ENCODE measurements at regions not wholly inside any gene's neighbourhood (a gene's known extent, or its start where the extent isn't known, plus 50 kb on each side); places are given as distances from the start of the nearest gene placed in this dataset.

DNA sequence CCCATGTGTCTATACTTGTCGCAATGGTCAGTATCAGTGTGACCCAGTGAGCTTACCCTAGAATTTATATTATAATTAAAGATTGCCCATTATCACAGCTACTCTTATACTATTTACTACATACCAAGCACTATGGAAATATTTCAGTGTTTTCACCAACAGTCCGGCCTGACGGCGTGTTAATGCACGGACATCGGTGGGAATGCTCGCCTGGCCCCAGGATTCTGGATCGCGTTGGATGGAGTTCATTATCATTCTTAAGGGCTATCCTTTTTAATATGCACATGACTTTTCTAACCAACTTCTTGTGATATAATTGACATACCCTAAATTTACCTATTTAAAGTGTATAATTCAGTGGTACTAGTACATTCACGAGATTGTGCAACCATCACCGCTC is 51.8 kb upstream of the AFDN start:
- ChIA-PET POLR2A (no interaction called here), CTCF (no interaction called here)
- BruUV-seq (replicated peaks) = no TSS peak
- Histone ChIP-seq H4K20me1 (replicated peaks; ENCODE audit: control insufficient read depth, extremely low read depth, insufficient read depth, low read length) (no peaks in the 10 kb centered on the region), H3K4me3 (replicated peaks in 1 of 3; ENCODE audit: insufficient read depth in 1 of 3, low read depth in 1 of 3, low read length in 3 of 3) (no peak overlapping the region), H2AFZ (ENCODE audit: low read depth, low read length) (no peak overlapping the region), H3K9me3 (replicated peaks; ENCODE audit: control insufficient read depth, insufficient read depth, low read length) (no peaks in the 10 kb centered on the region), H3K4me2 (ENCODE audit: insufficient read depth, low read length) (no peak overlapping the region), H3K79me2 (ENCODE audit: control insufficient read depth, insufficient read depth, low read length) (no peaks in the 10 kb centered on the region), H3K27me3 (ENCODE audit: control insufficient read depth in 2 of 2, insufficient read depth in 2 of 2, low read length in 2 of 2) (no peaks in the 10 kb centered on the region), H3K9me1 (replicated peaks; ENCODE audit: control insufficient read depth, extremely low read depth, insufficient read depth, low read length) (no peaks in the 10 kb centered on the region), H3K27ac (ENCODE audit: insufficient read depth, low read depth, low read length) (no peak overlapping the region), H3K9ac (replicated peaks; ENCODE audit: extremely low read depth, insufficient read depth, low read length) (no peak overlapping the region), H3K4me1 (ENCODE audit: control insufficient read depth, extremely low read depth, insufficient read depth, low read length) (no peaks in the 10 kb centered on the region), H3K36me3 (ENCODE audit: control insufficient read depth in 2 of 2, extremely low read depth in 1 of 2, insufficient read depth in 2 of 2, low read length in 2 of 2) (no peaks in the 10 kb centered on the region)
- DNase-seq (ENCODE audit: low read depth, low spot score) = no peak
- TF ChIP-seq JUN (IDR thresholded peaks at IDR 0.05; ENCODE audit: borderline replicate concordance, insufficient read depth, insufficient read length, low read depth) = no peak
- TF ChIP-seq FOS (IDR thresholded peaks at IDR 0.05; ENCODE audit: borderline replicate concordance, insufficient read depth, low read length) = no peak
- no peak for TF ChIP-seq POLR2AphosphoS5 (IDR thresholded peaks at IDR 0.05; ENCODE audit: insufficient read depth, low read depth, low read length)
- dilution Hi-C loops (cut with MboI; ENCODE audit: extremely low pct_ligation_motif_present, low sequenced_read_pairs) (no loop called here), intact Hi-C loops (cut with micrococcal nuclease) (no loop called here)
- FAIRE-seq = no peak

DNA sequence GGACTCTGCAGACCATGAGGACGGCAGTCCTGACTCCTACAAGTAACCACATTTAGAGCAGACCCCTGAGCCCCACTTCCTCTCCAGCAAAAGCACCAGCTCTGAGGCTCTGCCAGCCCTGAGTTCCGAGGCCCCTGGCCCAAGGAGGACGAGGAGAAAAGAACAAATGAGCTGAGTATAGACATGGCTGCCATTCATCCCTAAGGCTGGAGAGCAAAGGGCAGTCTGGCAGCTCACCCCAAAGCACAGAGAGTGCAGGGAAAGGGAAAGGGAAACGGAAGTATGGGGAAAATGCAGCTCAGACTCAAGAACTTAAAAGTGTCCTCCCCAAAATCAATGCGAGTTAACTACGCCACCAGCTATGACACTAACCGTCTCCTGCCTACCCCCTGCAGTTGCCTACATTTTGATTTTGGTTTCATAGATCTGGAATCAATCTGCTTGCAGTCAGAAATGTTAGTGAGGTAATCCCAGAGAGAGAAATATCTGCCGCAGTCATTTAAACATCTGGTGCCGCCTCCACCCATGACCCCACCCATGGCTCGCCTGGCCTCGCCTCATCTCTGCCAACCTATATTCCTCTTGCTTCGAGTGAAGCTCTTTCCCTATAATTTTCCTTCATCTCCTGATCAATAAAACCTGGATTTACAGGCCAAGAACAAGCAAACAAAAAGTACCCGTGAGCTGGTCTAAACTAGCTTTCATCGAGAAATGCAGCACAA is 49.6 kb upstream of the AFDN start:
- DNase-seq (ENCODE audit: low read depth, low spot score) = no peak
- no TSS peak for BruUV-seq (replicated peaks)
- Histone ChIP-seq H4K20me1 (replicated peaks; ENCODE audit: control insufficient read depth, extremely low read depth, insufficient read depth, low read length) (no peaks in the 10 kb centered on the region), H3K27me3 (ENCODE audit: control insufficient read depth in 2 of 2, insufficient read depth in 2 of 2, low read length in 2 of 2) (no peaks in the 10 kb centered on the region), H3K9ac (replicated peaks; ENCODE audit: extremely low read depth, insufficient read depth, low read length) (no peak overlapping the region), H3K4me3 (replicated peaks in 1 of 3; ENCODE audit: insufficient read depth in 1 of 3, low read depth in 1 of 3, low read length in 3 of 3) (no peak overlapping the region), H3K36me3 (ENCODE audit: control insufficient read depth in 2 of 2, extremely low read depth in 1 of 2, insufficient read depth in 2 of 2, low read length in 2 of 2) (no peaks in the 10 kb centered on the region), H3K4me2 (ENCODE audit: insufficient read depth, low read length) (no peak overlapping the region), H2AFZ (ENCODE audit: low read depth, low read length) (no peak overlapping the region), H3K79me2 (ENCODE audit: control insufficient read depth, insufficient read depth, low read length) (no peaks in the 10 kb centered on the region), H3K27ac (ENCODE audit: insufficient read depth, low read depth, low read length) (no peak overlapping the region), H3K4me1 (ENCODE audit: control insufficient read depth, extremely low read depth, insufficient read depth, low read length) (no peaks in the 10 kb centered on the region), H3K9me3 (replicated peaks; ENCODE audit: control insufficient read depth, insufficient read depth, low read length) (no peaks in the 10 kb centered on the region), H3K9me1 (replicated peaks; ENCODE audit: control insufficient read depth, extremely low read depth, insufficient read depth, low read length) (no peaks in the 10 kb centered on the region)
- POLR2A ChIA-PET = no interaction called here
- no peak for FAIRE-seq
- dilution Hi-C loops (cut with MboI; ENCODE audit: extremely low pct_ligation_motif_present, low sequenced_read_pairs) = no loop called here
- intact Hi-C loops (cut with micrococcal nuclease) = no loop called here
- CTCF ChIA-PET = interaction anchor here (1.4 kb wide), 1 partner anchor 10 kb away, joined by 4 read pairs; no protein-coding TSS in a partner anchor
- TF ChIP-seq, protein P1, sequence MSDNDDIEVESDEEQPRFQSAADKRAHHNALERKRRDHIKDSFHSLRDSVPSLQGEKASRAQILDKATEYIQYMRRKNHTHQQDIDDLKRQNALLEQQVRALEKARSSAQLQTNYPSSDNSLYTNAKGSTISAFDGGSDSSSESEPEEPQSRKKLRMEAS (IDR thresholded peaks at IDR 0.05; ENCODE audit: insufficient read depth, insufficient read length) = no peak
- TF ChIP-seq GATA2 (IDR thresholded peaks at IDR 0.05; ENCODE audit: insufficient read depth, insufficient read length, low read depth, low read length) = no peak
- TF ChIP-seq FOS (IDR thresholded peaks at IDR 0.05; ENCODE audit: borderline replicate concordance, insufficient read depth, low read length) = no peak
- no peak for TF ChIP-seq POLR2A (IDR thresholded peaks at IDR 0.05; ENCODE audit: low read depth, low read length)
- no peak for TF ChIP-seq MYC (IDR thresholded peaks at IDR 0.05; ENCODE audit: low read depth, low read length)
- TF ChIP-seq EZH2 (IDR thresholded peaks at IDR 0.05; ENCODE audit: borderline replicate concordance, low read depth, low read length, severe bottlenecking) = no peak
- no peak for TF ChIP-seq JUN (IDR thresholded peaks at IDR 0.05; ENCODE audit: borderline replicate concordance, insufficient read depth, insufficient read length, low read depth)

Measured in endothelial cell of umbilical vein (primary cell).